IgD-negative memory B cell (primary cell): ENCODE measurements at regions not wholly inside any gene's neighbourhood (a gene's known extent, or its start where the extent isn't known, plus 50 kb on each side); places are given as distances from the start of the nearest gene placed in this dataset.
"Not testable (repeated sequence)": the region's sequence is repeated elsewhere in the genome, so short reads cannot be mapped to it uniquely, and the experiment has no call there.

Experiments used
- H3K27ac Mint-ChIP-seq, 3 donors: one replicate each; pipeline ENCODE4 v1.8.0; 2020 to 2022; ENCODE audit warnings: mild to moderate bottlenecking in 3 of 3, mixed read lengths in 3 of 3, moderate library complexity in 1 of 3
- H3K27me3 Mint-ChIP-seq: one replicate; pipeline ENCODE4 v1.8.0; 2021; ENCODE audit warnings: mixed read lengths
- H3K36me3 Mint-ChIP-seq: one replicate; pipeline ENCODE4 v1.8.0; 2020; ENCODE audit warnings: mild to moderate bottlenecking, mixed read lengths
- H3K4me1 Mint-ChIP-seq, 3 donors: one replicate each; pipeline ENCODE4 v1.8.0; 2020 to 2022; ENCODE audit warnings: mixed read lengths in 3 of 3, mild to moderate bottlenecking in 1 of 3
- H3K4me3 Mint-ChIP-seq, 4 donors: one replicate each; pipeline ENCODE4 v1.8.0; 2020 to 2022; ENCODE audit warnings: mild to moderate bottlenecking in 4 of 4, mixed read lengths in 4 of 4, moderate library complexity in 3 of 4
- H3K9me3 Mint-ChIP-seq, 3 donors: one replicate each; pipeline ENCODE4 v1.8.0; 2020 to 2021; ENCODE audit warnings: mixed read lengths in 3 of 3, mild to moderate bottlenecking in 1 of 3

DNA sequence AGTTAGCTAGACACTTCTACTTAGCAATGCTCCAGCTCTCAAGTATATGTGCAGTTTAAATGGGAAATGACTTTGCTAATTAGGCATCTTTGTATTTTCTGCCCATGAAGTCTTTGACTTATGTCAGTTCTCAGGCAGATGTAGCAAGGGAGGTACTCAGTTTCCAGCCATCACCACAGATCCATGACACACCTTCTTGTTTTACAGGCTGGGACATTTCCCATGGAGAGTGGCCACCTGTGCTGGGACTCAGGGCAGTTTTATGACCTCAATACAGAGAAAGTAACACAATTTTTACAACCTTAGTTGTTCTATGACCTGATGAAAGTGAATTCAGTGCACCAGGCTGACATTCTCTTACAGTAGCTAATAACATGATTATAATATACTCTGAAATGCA is 280.7 kb upstream of the GK2 start:
- no peak overlapping the region for H3K27ac Mint-ChIP-seq
- H3K9me3 Mint-ChIP-seq = peaks cover 0 to 3% (median under 1%) of the 10 kb centered on the region in 3 donors
- peaks cover 0 to 8% (median 0%) of the 10 kb centered on the region in 3 donors for H3K4me1 Mint-ChIP-seq
- no peak overlapping the region for H3K4me3 Mint-ChIP-seq
- peaks cover 5% of the 10 kb centered on the region for H3K27me3 Mint-ChIP-seq
- H3K36me3 Mint-ChIP-seq = no peaks in the 10 kb centered on the region

- H3K27ac Mint-ChIP-seq = no peak overlapping the region
- no peaks in the 10 kb centered on the region for H3K9me3 Mint-ChIP-seq
- no peaks in the 10 kb centered on the region for H3K36me3 Mint-ChIP-seq
- peaks cover 5% of the 10 kb centered on the region for H3K27me3 Mint-ChIP-seq
- peaks cover 0 to 8% (median 0%) of the 10 kb centered on the region in 3 donors for H3K4me1 Mint-ChIP-seq
- H3K4me3 Mint-ChIP-seq = no peak overlapping the region
Observed at GRCh38 chr4:79687006-79687405, 279.0 kb upstream of the GK2 start.

- no peak overlapping the region for H3K4me3 Mint-ChIP-seq
- peaks cover 0 to 8% (median 0%) of the 10 kb centered on the region in 3 donors for H3K4me1 Mint-ChIP-seq
- no peak overlapping the region for H3K27ac Mint-ChIP-seq
- H3K9me3 Mint-ChIP-seq = no peaks in the 10 kb centered on the region
- H3K27me3 Mint-ChIP-seq = peaks cover 5% of the 10 kb centered on the region
- no peaks in the 10 kb centered on the region for H3K36me3 Mint-ChIP-seq
Observed at GRCh38 chr4:79685542-79685941, 277.5 kb upstream of the GK2 start.

GRCh38 chr4:79684516-79684915 is 276.5 kb upstream of the GK2 start:
- Mint-ChIP-seq H3K4me1 (peaks cover 5 to 11% (median 5%) of the 10 kb centered on the region in 3 donors), H3K36me3 (no peaks in the 10 kb centered on the region), H3K27ac (no peak overlapping the region), H3K4me3 (no peak overlapping the region), H3K9me3 (no peaks in the 10 kb centered on the region), H3K27me3 (peaks cover 5% of the 10 kb centered on the region)

DNA sequence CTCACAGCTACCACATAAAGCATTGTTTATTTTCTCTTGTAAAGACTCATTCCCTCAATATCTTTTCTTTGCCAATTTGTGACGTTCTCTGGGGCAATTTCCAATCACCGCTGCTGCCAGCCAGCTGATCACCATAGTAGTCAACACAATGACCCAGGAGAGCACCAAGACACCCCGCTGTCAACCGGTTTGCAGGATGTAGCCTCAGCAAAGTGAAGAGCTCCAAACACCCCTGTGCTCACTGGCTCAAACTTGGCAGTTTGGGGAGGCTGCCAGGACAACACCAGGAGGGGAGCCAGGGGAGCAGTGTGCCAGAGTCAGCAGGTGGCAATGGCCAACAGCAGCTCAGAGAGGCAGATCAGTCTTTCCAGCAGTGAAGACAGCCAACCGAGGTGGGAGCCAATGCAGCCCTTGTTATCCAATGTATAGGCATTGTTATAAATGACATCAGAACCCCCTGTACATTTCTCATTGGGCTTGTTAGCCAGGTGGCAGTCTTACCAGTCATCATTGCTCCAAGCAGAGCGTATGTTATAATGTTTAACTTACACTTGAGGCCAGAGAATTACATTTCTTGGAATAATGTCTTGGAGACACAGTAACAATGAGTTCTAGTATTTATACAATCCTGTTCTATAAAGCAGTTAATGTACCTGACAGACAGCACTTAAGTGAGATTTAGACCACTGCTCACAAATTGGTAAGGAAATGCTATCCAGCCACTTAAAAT is 274.9 kb upstream of the GK2 start:
- H3K4me3 Mint-ChIP-seq = no peak overlapping the region
- peaks cover 5 to 12% (median 6%) of the 10 kb centered on the region in 3 donors for H3K4me1 Mint-ChIP-seq
- no peaks in the 10 kb centered on the region for H3K36me3 Mint-ChIP-seq
- H3K27me3 Mint-ChIP-seq = peaks cover 5% of the 10 kb centered on the region
- H3K27ac Mint-ChIP-seq = no peak overlapping the region
- no peaks in the 10 kb centered on the region for H3K9me3 Mint-ChIP-seq

GRCh38 chr4:79682161-79682560 is 274.1 kb upstream of the GK2 start:
- H3K27ac Mint-ChIP-seq = no peak overlapping the region
- no peak overlapping the region for H3K4me3 Mint-ChIP-seq
- no peaks in the 10 kb centered on the region for H3K36me3 Mint-ChIP-seq
- H3K27me3 Mint-ChIP-seq = peaks cover 5% of the 10 kb centered on the region
- H3K4me1 Mint-ChIP-seq = peaks cover 5 to 12% (median 6%) of the 10 kb centered on the region in 3 donors
- no peaks in the 10 kb centered on the region for H3K9me3 Mint-ChIP-seq

DNA sequence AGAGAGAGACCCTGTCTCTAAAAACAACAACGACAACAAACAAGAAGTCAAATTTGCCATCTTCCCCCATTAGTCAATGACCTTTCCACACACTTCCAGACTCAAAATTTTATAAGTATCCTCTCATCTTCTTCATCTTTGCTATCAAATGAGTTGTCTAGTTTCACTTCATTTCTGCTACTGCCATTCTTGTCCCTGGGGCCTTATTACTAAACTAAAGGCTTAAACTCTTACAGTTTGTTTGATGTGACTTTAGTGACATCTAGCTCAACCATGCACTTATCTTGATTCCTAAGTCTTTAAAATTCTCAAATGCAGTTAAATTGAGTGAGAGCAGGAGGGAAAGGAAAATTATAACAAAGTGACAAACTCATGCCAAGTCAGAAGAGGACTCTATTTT is 271.8 kb upstream of the GK2 start:
- H3K36me3 Mint-ChIP-seq = no peaks in the 10 kb centered on the region
- peaks cover under 1% of the 10 kb centered on the region for H3K27me3 Mint-ChIP-seq
- H3K4me3 Mint-ChIP-seq = no peak overlapping the region
- H3K4me1 Mint-ChIP-seq = peaks cover 5 to 9% (median 6%) of the 10 kb centered on the region in 3 donors
- H3K9me3 Mint-ChIP-seq = no peaks in the 10 kb centered on the region
- no peak overlapping the region for H3K27ac Mint-ChIP-seq

DNA sequence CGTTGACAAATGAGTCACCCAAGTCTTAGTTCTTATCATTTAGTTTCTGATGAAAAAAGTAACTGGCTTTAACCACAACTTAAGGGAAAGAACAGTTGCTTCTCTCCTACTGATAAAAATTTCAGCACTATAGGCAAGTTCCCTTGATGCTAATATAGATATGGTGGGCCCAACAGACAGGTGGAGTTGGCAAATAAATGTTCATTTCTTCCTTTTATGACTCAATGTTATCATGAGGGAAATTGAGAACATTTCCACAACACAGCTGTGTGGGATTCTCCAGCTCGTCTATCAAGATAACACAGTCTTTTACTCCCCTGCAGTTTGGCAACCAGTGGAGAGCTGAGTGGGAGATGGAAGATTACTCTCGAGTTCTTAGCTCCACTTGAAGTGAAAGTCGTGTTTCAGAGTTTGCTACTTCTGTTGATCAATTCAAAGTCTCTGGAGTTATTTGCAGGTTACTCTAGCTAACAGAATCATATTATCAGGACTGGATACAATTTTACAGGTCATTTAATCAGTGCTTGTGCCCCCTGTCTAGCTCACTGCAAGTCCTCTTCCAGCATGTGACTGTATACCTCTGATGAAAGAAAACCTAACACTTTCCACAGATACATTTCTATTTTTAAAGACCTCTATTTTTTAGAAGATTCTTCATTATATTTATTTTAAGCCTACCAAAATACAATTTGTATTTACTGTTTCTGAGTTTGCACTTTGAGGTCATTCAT is 270.6 kb upstream of the GK2 start:
- no peaks in the 10 kb centered on the region for H3K27me3 Mint-ChIP-seq

DNA sequence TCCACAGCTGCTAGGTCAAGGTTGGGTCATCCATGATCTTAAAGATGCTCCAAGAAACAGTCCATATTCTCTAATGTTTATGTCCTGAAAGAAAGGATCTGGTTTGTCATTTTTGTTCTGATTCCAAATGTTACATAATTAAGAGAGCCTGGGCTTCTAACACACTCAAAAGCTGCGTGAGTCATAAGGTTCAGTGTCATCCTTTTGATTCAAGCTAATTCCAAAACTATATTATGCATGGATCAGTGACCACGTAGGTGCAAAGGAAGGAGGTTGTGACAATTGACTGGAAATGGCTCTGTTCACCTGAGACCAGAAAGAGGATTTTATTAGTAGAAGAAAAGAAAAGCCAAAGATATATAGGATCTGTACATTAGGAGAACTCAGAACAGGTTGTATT is 268.7 kb upstream of the GK2 start:
- Mint-ChIP-seq H3K4me3 (no peak overlapping the region), H3K36me3 (no peaks in the 10 kb centered on the region), H3K4me1 (peaks cover 23 to 29% (median 24%) of the 10 kb centered on the region in 3 donors), H3K27ac (peak overlapping the region in 1 of 3 donors; percentile 7), H3K9me3 (peaks cover 0 to 14% (median 5%) of the 10 kb centered on the region in 3 donors), H3K27me3 (no peaks in the 10 kb centered on the region)

More for the DNA sequence above, 270.6 kb upstream of the GK2 start:
- H3K27ac Mint-ChIP-seq = no peak overlapping the region
- no peaks in the 10 kb centered on the region for H3K9me3 Mint-ChIP-seq
- peaks cover 12 to 16% (median 12%) of the 10 kb centered on the region in 3 donors for H3K4me1 Mint-ChIP-seq
- H3K4me3 Mint-ChIP-seq = peak overlapping the region in 1 of 4 donors; percentile 68
- H3K36me3 Mint-ChIP-seq = no peaks in the 10 kb centered on the region

- peaks cover 11 to 28% (median 13%) of the 10 kb centered on the region in 3 donors for H3K9me3 Mint-ChIP-seq
- H3K4me1 Mint-ChIP-seq = peaks cover 21 to 27% (median 23%) of the 10 kb centered on the region in 3 donors
- not testable (repeated sequence) for H3K27ac Mint-ChIP-seq, H3K27me3 Mint-ChIP-seq, H3K4me3 Mint-ChIP-seq, H3K36me3 Mint-ChIP-seq
Observed at GRCh38 chr4:79674906-79675305, 266.9 kb upstream of the GK2 start.

DNA sequence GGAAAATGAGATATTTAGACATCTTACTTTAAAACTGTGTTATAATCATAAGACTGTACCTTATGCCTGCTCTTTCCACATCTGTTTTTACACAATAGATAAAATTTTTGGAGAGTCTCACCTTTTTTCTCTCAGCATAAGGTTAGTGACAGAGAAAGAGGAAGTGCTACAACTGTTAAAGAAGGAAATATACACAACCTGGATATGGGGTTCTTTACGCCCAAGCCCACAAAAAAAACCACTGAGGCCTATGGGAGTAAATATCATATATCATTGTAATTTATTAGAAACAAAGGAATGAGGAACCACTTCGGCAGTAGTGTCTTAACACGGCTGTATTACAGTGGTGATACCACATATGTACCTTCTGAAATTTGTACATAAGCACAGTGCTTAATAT is 265.9 kb upstream of the GK2 start:
- Mint-ChIP-seq H3K4me1 (peaks cover 18 to 24% (median 18%) of the 10 kb centered on the region in 3 donors), H3K9me3 (peaks cover 14 to 37% (median 14%) of the 10 kb centered on the region in 3 donors), H3K36me3 (peaks cover under 1% of the 10 kb centered on the region), H3K27me3 (no peaks in the 10 kb centered on the region), H3K4me3 (no peak overlapping the region), H3K27ac (no peak overlapping the region)

DNA sequence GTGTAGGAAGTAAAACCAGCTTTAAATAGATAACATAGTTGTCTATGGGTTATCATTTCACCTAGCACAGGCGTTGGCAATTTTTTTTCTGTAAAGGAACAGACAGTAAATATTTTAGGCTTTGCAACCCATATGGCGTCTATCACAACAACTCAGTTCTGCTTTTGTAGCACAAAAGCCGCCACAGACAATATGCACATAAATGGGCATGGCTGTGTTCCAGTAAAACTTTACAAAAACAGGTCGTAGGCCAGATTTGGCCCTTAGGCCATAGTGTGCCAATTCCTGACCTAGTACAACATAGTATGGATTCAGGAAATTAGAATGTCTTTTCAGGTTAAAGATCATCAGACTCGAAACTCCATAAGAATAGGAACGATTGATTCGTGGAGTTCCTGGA is 265.3 kb upstream of the GK2 start:
- H3K27me3 Mint-ChIP-seq = no peaks in the 10 kb centered on the region
- H3K27ac Mint-ChIP-seq = no peak overlapping the region
- peaks cover 14 to 40% (median 17%) of the 10 kb centered on the region in 3 donors for H3K9me3 Mint-ChIP-seq
- H3K4me3 Mint-ChIP-seq = no peak overlapping the region
- H3K4me1 Mint-ChIP-seq = peaks cover 18 to 24% (median 18%) of the 10 kb centered on the region in 3 donors
- H3K36me3 Mint-ChIP-seq = peaks cover 2% of the 10 kb centered on the region

- H3K4me3 Mint-ChIP-seq = peak overlapping the region in 3 of 4 donors; percentile 3 to 49 (median 19)
- peaks cover 13 to 27% (median 14%) of the 10 kb centered on the region in 3 donors for H3K9me3 Mint-ChIP-seq
- peaks cover 2% of the 10 kb centered on the region for H3K27me3 Mint-ChIP-seq
- peaks cover 2% of the 10 kb centered on the region for H3K36me3 Mint-ChIP-seq
- no peak overlapping the region for H3K27ac Mint-ChIP-seq
- H3K4me1 Mint-ChIP-seq = peaks cover 5 to 19% (median 11%) of the 10 kb centered on the region in 3 donors
Observed at GRCh38 chr4:79666875-79667274, 258.8 kb upstream of the GK2 start.

- Mint-ChIP-seq H3K4me1 (peaks cover 5 to 18% (median 11%) of the 10 kb centered on the region in 3 donors), H3K36me3 (peaks cover 2% of the 10 kb centered on the region), H3K9me3 (peaks cover 8 to 23% (median 12%) of the 10 kb centered on the region in 3 donors), H3K4me3 (no peak overlapping the region), H3K27me3 (peaks cover 2% of the 10 kb centered on the region), H3K27ac (no peak overlapping the region)
Observed at GRCh38 chr4:79666112-79666511, 258.1 kb upstream of the GK2 start.

DNA sequence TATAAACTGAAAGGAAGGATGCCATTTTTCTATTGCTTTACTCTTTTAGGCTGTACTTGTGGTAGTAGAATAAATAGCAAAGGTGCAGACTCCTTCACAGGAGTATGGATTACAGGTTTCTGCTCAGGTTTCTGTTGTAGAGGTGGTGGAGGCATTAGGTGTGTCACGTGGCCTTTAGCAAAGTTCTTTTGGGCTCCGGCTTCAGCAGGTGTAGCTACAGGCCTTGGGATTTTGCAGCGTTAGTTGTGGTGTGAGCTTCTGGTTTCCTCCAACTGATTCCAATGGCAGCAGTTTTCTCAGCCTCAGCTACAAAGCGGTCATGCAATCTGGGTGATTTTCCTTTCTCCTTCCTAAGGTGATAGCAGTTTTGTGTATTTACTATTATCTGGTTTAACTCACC is 255.8 kb upstream of the GK2 start:
- Mint-ChIP-seq H3K9me3 (peaks cover 0 to 9% (median 9%) of the 10 kb centered on the region in 3 donors), H3K4me3 (no peak overlapping the region), H3K27me3 (peaks cover 2% of the 10 kb centered on the region), H3K36me3 (peaks cover 5% of the 10 kb centered on the region), H3K4me1 (peaks cover 5 to 18% (median 11%) of the 10 kb centered on the region in 3 donors), H3K27ac (no peak overlapping the region)
